GM19023 (cell line): ENCODE measurements at regions not wholly inside any gene's neighbourhood (a gene's known extent, or its start where the extent isn't known, plus 50 kb on each side); places are given as distances from the start of the nearest gene placed in this dataset.
"Not testable (repeated sequence)": the region's sequence is repeated elsewhere in the genome, so short reads cannot be mapped to it uniquely, and the experiment has no call there.

Experiments used
- ATAC-seq: cut with Tn5 transposase; IDR thresholded peaks from one replicate; pipeline ENCODE4 v1.9.1; 2021; ENCODE audit warnings: mild to moderate bottlenecking, moderate library complexity; ENCODE audit not compliant: unreplicated experiment

- peak; percentile 87 for ATAC-seq
Measured at GRCh38 chr1:224029286-224030025, 84.5 kb upstream of the FBXO28 start.

GRCh38 chr1:224028802-224029201 lies 85.1 kb upstream of the FBXO28 start:
- not testable (repeated sequence) for ATAC-seq

GRCh38 chr1:224023122-224023521 lies 90.8 kb upstream of the FBXO28 start:
- ATAC-seq, result not testable (repeated sequence)

DNA sequence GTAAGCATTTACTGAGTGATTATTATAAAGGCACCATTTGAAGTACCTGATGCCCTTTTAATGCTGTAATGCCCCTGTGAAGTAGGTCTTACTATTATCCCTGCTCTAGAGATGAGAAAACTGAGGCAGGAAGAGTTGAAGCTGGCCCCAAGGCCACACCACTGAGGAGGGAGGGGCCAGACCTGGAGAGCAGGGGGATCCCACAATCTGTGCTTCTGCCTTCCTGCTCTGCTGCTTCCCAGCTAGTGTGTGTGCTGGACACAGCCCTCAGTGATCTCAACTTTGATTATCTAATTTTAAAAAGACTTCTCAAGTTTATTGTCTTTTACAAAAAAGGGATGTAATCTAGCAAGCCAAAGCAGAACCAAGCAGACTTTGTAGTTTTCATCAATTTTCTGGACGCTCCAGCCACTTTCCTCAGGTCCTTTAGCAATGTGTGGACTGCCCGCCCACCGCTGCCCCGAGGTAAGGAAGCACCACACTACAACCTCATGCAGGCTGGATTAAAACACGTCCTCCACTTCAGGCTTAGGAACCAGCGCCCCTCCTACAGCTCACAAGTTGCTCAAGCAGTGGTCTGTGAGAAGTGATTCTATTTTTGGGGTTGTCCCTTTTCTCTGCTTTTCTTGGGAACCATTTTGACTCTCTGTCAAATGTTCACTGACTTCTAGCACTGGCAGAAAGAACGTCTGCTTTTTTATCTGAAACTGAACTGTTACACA lies 91.5 kb upstream of the FBXO28 start:
- not testable (repeated sequence) for ATAC-seq

DNA sequence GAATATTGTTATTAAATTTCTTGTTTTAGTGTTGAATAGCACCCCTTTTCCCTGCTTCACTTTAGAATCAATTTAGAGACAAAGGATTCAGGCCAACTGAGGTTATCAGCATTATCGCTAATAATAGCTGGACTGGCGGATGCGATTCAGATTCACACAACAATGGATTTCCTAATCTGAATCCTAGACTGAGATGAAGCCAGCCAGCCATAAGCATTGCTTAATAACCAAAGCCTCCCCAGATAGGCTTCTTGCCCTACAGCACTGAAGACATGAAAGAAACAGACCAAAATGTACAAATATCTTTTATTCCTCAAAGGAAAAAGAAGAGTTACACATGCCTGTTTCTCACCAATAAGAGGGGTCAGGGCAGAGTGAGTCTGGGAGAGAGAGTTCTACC lies 94.0 kb upstream of the FBXO28 start:
- ATAC-seq, result not testable (repeated sequence)

GRCh38 chr1:224015782-224016181 lies 98.1 kb upstream of the FBXO28 start:
- ATAC-seq, result not testable (repeated sequence)

GRCh38 chr1:224014330-224014649 lies 99.6 kb upstream of the FBXO28 start:
- no peak for ATAC-seq

GRCh38 chr1:224013626-224014329 lies 100.1 kb upstream of the FBXO28 start:
- ATAC-seq, result not testable (repeated sequence)

- ATAC-seq, result not testable (repeated sequence)
Measured at GRCh38 chr1:224012807-224013434, 101.0 kb upstream of the FBXO28 start.

- not testable (repeated sequence) for ATAC-seq
Measured at GRCh38 chr1:224012162-224012561, 101.7 kb upstream of the FBXO28 start.

GRCh38 chr1:224011751-224012150 lies 102.2 kb upstream of the FBXO28 start:
- ATAC-seq, result not testable (repeated sequence)

DNA sequence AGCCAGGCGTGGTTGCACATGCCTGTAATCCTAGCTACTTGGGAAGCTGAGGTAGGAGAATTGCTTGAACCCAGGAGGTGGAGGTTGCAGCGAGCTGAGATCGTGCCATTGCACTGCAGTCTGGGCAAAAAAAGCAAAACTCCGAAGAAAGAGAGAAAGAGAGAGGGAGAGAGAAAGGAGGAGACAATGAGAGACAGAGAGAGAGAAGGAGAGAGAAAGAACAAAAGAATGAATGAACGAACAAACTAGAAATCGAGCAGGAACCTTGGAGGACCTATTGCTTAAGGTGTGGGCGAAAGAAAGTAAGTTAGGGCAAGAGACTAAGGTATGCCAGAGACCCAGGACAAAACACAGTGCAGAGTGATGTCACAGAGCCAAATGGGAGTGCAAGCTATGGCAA lies 102.8 kb upstream of the FBXO28 start:
- ATAC-seq, result not testable (repeated sequence)

GRCh38 chr1:224005973-224006372 lies 107.9 kb upstream of the FBXO28 start:
- not testable (repeated sequence) for ATAC-seq

GRCh38 chr1:224004552-224005315 lies 109.2 kb upstream of the FBXO28 start:
- ATAC-seq, result not testable (repeated sequence)

DNA sequence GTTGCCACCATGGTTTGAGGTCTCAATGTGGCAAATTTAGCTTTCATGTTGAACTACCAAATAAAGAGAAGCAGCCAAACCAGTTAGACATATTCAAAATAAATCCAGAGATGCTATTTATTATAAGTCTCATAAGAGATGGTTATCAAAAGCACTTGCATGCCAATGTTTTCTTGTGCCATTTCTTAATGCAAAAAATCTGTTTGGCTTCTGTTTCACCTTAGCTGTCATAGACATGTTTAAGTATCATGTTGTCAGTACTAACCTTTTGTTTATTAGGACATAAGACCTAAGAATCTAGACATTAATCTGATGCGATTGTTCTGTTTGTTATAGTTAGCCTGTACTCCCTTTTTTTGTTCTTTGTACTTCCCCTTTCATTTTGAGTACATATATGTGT lies 110.0 kb upstream of the FBXO28 start:
- not testable (repeated sequence) for ATAC-seq

- ATAC-seq, result not testable (repeated sequence)
Measured at GRCh38 chr1:224001757-224002156, 112.2 kb upstream of the FBXO28 start.

- ATAC-seq, result not testable (repeated sequence)
Measured at GRCh38 chr1:223999761-224000160, 114.2 kb upstream of the FBXO28 start.

DNA sequence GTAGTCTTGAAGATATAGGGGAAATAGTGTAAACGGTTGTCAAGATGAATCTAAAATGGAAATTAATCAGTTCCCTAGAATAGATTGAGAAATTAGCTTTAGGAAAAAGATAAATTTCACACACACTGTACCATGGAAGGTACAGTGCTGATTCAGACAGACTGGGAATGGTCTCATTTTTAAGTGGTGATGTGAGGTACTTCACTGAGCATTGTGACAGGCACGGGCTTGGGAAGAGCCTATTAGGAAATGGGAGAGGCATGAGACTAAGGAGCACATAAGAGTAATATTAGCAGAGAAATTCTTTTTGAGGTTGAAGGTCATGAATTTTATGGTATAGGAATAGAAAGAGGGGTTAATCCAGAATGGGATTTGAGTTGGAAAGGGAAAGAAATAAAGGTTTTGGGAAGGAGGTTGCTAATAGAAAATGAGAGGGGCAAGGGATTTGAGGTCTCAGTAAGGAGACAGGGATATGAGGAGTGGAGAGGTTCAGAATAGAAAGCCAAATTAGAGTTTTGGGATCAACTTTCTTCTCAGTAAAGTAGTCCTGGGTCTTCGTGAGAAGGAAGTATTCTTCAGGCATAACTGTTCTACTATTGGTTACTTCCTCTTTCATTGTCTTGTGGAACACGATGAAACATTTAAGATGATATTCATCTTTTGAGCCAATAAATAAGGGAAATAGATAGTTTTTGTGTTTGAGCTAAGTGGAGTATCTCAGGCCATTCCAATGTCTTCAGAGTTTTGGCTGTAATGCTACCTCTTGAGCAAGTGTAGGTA lies 115.0 kb upstream of the FBXO28 start:
- not testable (repeated sequence) for ATAC-seq

DNA sequence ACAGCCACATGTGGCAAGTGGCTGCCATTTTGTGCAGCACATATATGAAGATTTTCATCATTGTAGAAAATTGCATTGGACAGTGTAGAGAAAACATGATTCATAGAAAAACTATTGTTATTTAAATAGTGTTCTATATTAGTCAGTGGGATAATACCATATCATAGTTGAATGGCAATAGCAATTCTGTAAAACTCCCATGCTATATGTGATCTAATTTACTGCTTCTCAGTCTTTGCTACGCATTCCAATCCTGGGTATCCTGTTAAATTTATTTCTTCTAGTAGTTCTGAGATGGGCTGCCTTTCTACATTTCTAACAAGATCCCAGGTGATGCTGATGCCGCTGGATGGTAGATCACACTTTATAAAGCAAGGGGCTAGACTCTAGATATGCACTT lies 117.5 kb upstream of the FBXO28 start:
- not testable (repeated sequence) for ATAC-seq
